ENCODE measurements at regions not wholly inside any gene's neighbourhood (a gene's known extent, or its start where the extent isn't known, plus 50 kb on each side); places are given as distances from the start of the nearest gene placed in this dataset.

GRCh38 chr13:86109107-86109506 is 309.9 kb upstream of the SLITRK6 start:
- TF ChIP-seq, protein P1, sequence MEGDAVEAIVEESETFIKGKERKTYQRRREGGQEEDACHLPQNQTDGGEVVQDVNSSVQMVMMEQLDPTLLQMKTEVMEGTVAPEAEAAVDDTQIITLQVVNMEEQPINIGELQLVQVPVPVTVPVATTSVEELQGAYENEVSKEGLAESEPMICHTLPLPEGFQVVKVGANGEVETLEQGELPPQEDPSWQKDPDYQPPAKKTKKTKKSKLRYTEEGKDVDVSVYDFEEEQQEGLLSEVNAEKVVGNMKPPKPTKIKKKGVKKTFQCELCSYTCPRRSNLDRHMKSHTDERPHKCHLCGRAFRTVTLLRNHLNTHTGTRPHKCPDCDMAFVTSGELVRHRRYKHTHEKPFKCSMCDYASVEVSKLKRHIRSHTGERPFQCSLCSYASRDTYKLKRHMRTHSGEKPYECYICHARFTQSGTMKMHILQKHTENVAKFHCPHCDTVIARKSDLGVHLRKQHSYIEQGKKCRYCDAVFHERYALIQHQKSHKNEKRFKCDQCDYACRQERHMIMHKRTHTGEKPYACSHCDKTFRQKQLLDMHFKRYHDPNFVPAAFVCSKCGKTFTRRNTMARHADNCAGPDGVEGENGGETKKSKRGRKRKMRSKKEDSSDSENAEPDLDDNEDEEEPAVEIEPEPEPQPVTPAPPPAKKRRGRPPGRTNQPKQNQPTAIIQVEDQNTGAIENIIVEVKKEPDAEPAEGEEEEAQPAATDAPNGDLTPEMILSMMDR (IDR thresholded peaks at IDR 0.05), result no peak
- H3K4me1 ChIP-seq (ENCODE audit: control insufficient read depth in 1 of 2, insufficient read depth in 2 of 2, low read length in 2 of 2), result no peaks in the 10 kb centered on the region
- WGBS (ENCODE audit: insufficient coverage), result no CpG with 5 or more reads among the region's 1 CpG
- intact Hi-C loops (cut with micrococcal nuclease), result no loop called here
- H3K27ac Mint-ChIP-seq, result no peak overlapping the region
- H3K27me3 ChIP-seq (ENCODE audit: control insufficient read depth in 2 of 2, insufficient read depth in 2 of 2, low read length in 2 of 2), result no peaks in the 10 kb centered on the region
- no peaks in the 10 kb centered on the region for H3K36me3 Mint-ChIP-seq
- DNase-seq, result no peak
- H4K20me1 ChIP-seq (ENCODE audit: insufficient read depth, low read length), result no peaks in the 10 kb centered on the region
- H3K27me3 Mint-ChIP-seq (ENCODE audit: low read depth in 3 of 3), result no peaks in the 10 kb centered on the region
- H3K4me1 Mint-ChIP-seq, result no peaks in the 10 kb centered on the region
- no peak overlapping the region for H3K4me3 Mint-ChIP-seq
- H2AFZ ChIP-seq (ENCODE audit: insufficient read depth, low read depth, low read length, poor library complexity, severe bottlenecking), result no peak overlapping the region
- H3K4me2 ChIP-seq (replicated peaks; ENCODE audit: extremely low read depth, low read length, poor library complexity, severe bottlenecking), result no peak overlapping the region
- no peaks in the 10 kb centered on the region for H3K79me2 ChIP-seq (ENCODE audit: insufficient read depth, low read length)
- no peaks in the 10 kb centered on the region for H3K36me3 ChIP-seq (replicated peaks in 1 of 2; ENCODE audit: control insufficient read depth in 1 of 2, insufficient read depth in 2 of 2, low read length in 2 of 2)
- H3K9me3 ChIP-seq (replicated peaks in 1 of 2; ENCODE audit: control insufficient read depth in 1 of 2, insufficient read depth in 1 of 2, low read length in 2 of 2), result peaks cover 8 to 10% of the 10 kb centered on the region in 2 donors
- H3K9me3 Mint-ChIP-seq, result peaks cover 0 to 19% (median 4%) of the 10 kb centered on the region in 7 donors
- H3K27ac ChIP-seq (ENCODE audit: low read depth in 1 of 2, low read length in 2 of 2), result no peak overlapping the region
- no peak overlapping the region for H3K4me3 ChIP-seq (replicated peaks in 1 of 3; ENCODE audit: low read depth in 2 of 3, low read length in 3 of 3)
- H3K9ac ChIP-seq (ENCODE audit: insufficient read depth, low read length, poor library complexity, severe bottlenecking), result no peak overlapping the region

GRCh38 chr13:86108334-86108733 is 309.1 kb upstream of the SLITRK6 start:
- Mint-ChIP-seq H3K36me3 (no peaks in the 10 kb centered on the region), H3K27me3 (ENCODE audit: low read depth in 3 of 3) (no peaks in the 10 kb centered on the region), H3K4me1 (no peaks in the 10 kb centered on the region), H3K9me3 (peaks cover 0 to 17% (median 5%) of the 10 kb centered on the region in 7 donors), H3K27ac (no peak overlapping the region), H3K4me3 (no peak overlapping the region)
- peaks cover 7 to 10% of the 10 kb centered on the region in 2 donors for H3K9me3 ChIP-seq (replicated peaks in 1 of 2; ENCODE audit: control insufficient read depth in 1 of 2, insufficient read depth in 1 of 2, low read length in 2 of 2)
- H3K4me2 ChIP-seq (replicated peaks; ENCODE audit: extremely low read depth, low read length, poor library complexity, severe bottlenecking), result no peak overlapping the region
- H3K36me3 ChIP-seq (replicated peaks in 1 of 2; ENCODE audit: control insufficient read depth in 1 of 2, insufficient read depth in 2 of 2, low read length in 2 of 2), result no peaks in the 10 kb centered on the region
- H2AFZ ChIP-seq (ENCODE audit: insufficient read depth, low read depth, low read length, poor library complexity, severe bottlenecking), result no peak overlapping the region
- H3K9ac ChIP-seq (ENCODE audit: insufficient read depth, low read length, poor library complexity, severe bottlenecking), result no peak overlapping the region
- no peaks in the 10 kb centered on the region for H3K27me3 ChIP-seq (ENCODE audit: control insufficient read depth in 2 of 2, insufficient read depth in 2 of 2, low read length in 2 of 2)
- TF ChIP-seq, protein P1 (IDR thresholded peaks at IDR 0.05), result no peak
- DNase-seq, result no peak
- H4K20me1 ChIP-seq (ENCODE audit: insufficient read depth, low read length), result no peaks in the 10 kb centered on the region
- intact Hi-C loops (cut with micrococcal nuclease), result no loop called here
- H3K27ac ChIP-seq (ENCODE audit: low read depth in 1 of 2, low read length in 2 of 2), result no peak overlapping the region
- 90% methylated on average over 2 of the region's 3 CpGs for WGBS (ENCODE audit: insufficient coverage)
- H3K79me2 ChIP-seq (ENCODE audit: insufficient read depth, low read length), result no peaks in the 10 kb centered on the region
- H3K4me1 ChIP-seq (ENCODE audit: control insufficient read depth in 1 of 2, insufficient read depth in 2 of 2, low read length in 2 of 2), result no peaks in the 10 kb centered on the region
- H3K4me3 ChIP-seq (replicated peaks in 1 of 3; ENCODE audit: low read depth in 2 of 3, low read length in 3 of 3), result no peak overlapping the region

Data from CD14-positive monocyte (primary cell).